ENCODE measurements at regions not wholly inside any gene's neighbourhood (a gene's known extent, or its start where the extent isn't known, plus 50 kb on each side); places are given as distances from the start of the nearest gene placed in this dataset.

- intact Hi-C loops (cut with micrococcal nuclease; ENCODE audit: unreplicated experiment): no loop called here
- TF ChIP-seq CTCF (conservative IDR thresholded peaks at IDR 0.05; ENCODE audit: low read depth, low read length) (no peak), EZH2 (IDR thresholded peaks at IDR 0.05; ENCODE audit: borderline replicate concordance, low read depth, low read length, poor library complexity, severe bottlenecking) (no peak)
- no peaks in the 10 kb centered on the region for H3K9me3 ChIP-seq (ENCODE audit: low read depth, low read length, poor library complexity, severe bottlenecking)
- H3K36me3 ChIP-seq (ENCODE audit: insufficient read depth, low read length, poor library complexity, severe bottlenecking): no peaks in the 10 kb centered on the region
- H3K4me3 ChIP-seq (ENCODE audit: low read depth, low read length, poor library complexity, severe bottlenecking): no peak overlapping the region
- no peaks in the 10 kb centered on the region for H3K4me1 ChIP-seq (ENCODE audit: insufficient read depth, low read length, poor library complexity, severe bottlenecking)
- no TSS peak for BruUV-seq (replicated peaks)
- DNase-seq (ENCODE audit: low spot score): no peak
- no peak overlapping the region for H3K27ac ChIP-seq (ENCODE audit: low read depth, low read length, poor library complexity, severe bottlenecking)
- H3K27me3 ChIP-seq (replicated peaks; ENCODE audit: insufficient read depth, low read depth, low read length, poor library complexity): peaks cover 62% of the 10 kb centered on the region
- ChIA-PET CTCF (no interaction called here), POLR2A (ENCODE audit: low non-redundant PET) (no interaction called here)
Observed at GRCh38 chr16:86727131-86727530, 148.8 kb downstream of the FOXL1 start.

GRCh38 chr16:86727632-86728031 lies 149.3 kb downstream of the FOXL1 start:
- Histone ChIP-seq H3K36me3 (ENCODE audit: insufficient read depth, low read length, poor library complexity, severe bottlenecking) (no peaks in the 10 kb centered on the region), H3K4me3 (ENCODE audit: low read depth, low read length, poor library complexity, severe bottlenecking) (no peak overlapping the region), H3K27ac (ENCODE audit: low read depth, low read length, poor library complexity, severe bottlenecking) (no peak overlapping the region), H3K9me3 (ENCODE audit: low read depth, low read length, poor library complexity, severe bottlenecking) (no peaks in the 10 kb centered on the region), H3K4me1 (ENCODE audit: insufficient read depth, low read length, poor library complexity, severe bottlenecking) (no peaks in the 10 kb centered on the region), H3K27me3 (replicated peaks; ENCODE audit: insufficient read depth, low read depth, low read length, poor library complexity) (peaks cover 67% of the 10 kb centered on the region)
- POLR2A ChIA-PET (ENCODE audit: low non-redundant PET): no interaction called here
- DNase-seq (ENCODE audit: low spot score): no peak
- intact Hi-C loops (cut with micrococcal nuclease; ENCODE audit: unreplicated experiment): no loop called here
- BruUV-seq (replicated peaks): no TSS peak
- TF ChIP-seq EZH2 (IDR thresholded peaks at IDR 0.05; ENCODE audit: borderline replicate concordance, low read depth, low read length, poor library complexity, severe bottlenecking): no peak
- TF ChIP-seq CTCF (conservative IDR thresholded peaks at IDR 0.05; ENCODE audit: low read depth, low read length): no peak
- CTCF ChIA-PET: no interaction called here

- no peak overlapping the region for H3K4me3 ChIP-seq (ENCODE audit: low read depth, low read length, poor library complexity, severe bottlenecking)
- H3K4me1 ChIP-seq (ENCODE audit: insufficient read depth, low read length, poor library complexity, severe bottlenecking): no peaks in the 10 kb centered on the region
- ChIA-PET CTCF (no interaction called here), POLR2A (ENCODE audit: low non-redundant PET) (no interaction called here)
- peaks cover 84% of the 10 kb centered on the region for H3K27me3 ChIP-seq (replicated peaks; ENCODE audit: insufficient read depth, low read depth, low read length, poor library complexity)
- no TSS peak for BruUV-seq (replicated peaks)
- intact Hi-C loops (cut with micrococcal nuclease; ENCODE audit: unreplicated experiment): no loop called here
- TF ChIP-seq EZH2 (IDR thresholded peaks at IDR 0.05; ENCODE audit: borderline replicate concordance, low read depth, low read length, poor library complexity, severe bottlenecking) (no peak), CTCF (conservative IDR thresholded peaks at IDR 0.05; ENCODE audit: low read depth, low read length) (no peak)
- DNase-seq (ENCODE audit: low spot score): no peak
- no peak overlapping the region for H3K27ac ChIP-seq (ENCODE audit: low read depth, low read length, poor library complexity, severe bottlenecking)
- H3K9me3 ChIP-seq (ENCODE audit: low read depth, low read length, poor library complexity, severe bottlenecking): no peaks in the 10 kb centered on the region
- no peaks in the 10 kb centered on the region for H3K36me3 ChIP-seq (ENCODE audit: insufficient read depth, low read length, poor library complexity, severe bottlenecking)
Observed at GRCh38 chr16:86729686-86730085, 151.3 kb downstream of the FOXL1 start.
